HG03442 (cell line): ENCODE measurements at regions not wholly inside any gene's neighbourhood (a gene's known extent, or its start where the extent isn't known, plus 50 kb on each side); places are given as distances from the start of the nearest gene placed in this dataset.
"Not testable (repeated sequence)": the region's sequence is repeated elsewhere in the genome, so short reads cannot be mapped to it uniquely, and the experiment has no call there.

Experiments used
- ATAC-seq: cut with Tn5 transposase; IDR thresholded peaks from one replicate; pipeline ENCODE4 v1.9.1; 2021; ENCODE audit warnings: mild to moderate bottlenecking, moderate library complexity; ENCODE audit not compliant: unreplicated experiment

DNA sequence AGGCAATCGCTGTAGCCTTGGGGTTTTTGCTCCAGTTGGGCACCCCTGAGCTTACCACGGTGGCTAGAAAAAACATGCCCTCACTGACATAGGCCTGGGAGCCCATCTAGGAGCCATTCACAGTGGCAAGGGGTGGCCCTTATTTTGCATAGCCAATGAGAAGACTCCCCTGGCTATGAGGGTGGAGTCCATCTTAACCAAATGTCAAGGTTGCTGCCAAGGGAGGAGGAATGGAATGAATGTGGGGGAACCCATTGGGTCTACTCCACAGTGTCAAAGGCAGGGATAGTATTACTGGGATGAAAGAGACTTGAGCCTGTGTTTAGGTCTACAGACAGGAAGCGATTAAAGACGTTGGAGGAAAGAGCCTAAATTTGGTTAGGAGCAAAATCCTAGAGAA lies 295.7 kb upstream of the PLGLB2 start:
- ATAC-seq, result not testable (repeated sequence)

DNA sequence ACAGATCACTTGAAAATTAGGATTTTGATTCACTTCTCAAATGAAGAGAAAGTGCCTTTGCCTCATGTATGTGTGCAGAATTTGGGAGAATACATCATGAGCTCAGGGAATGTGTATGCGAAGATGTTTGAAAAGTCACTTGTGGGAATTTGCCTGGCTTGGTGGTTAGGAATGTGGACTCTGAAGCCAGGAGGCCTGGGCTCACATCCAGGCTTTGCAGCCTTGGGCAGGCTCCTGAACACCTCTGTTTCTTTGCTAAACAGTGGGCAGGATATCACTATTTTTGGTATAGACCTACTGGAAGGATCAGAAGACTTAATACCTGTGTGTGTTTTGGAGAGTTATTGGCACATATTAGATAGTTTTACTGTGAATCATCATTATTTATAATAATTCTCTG lies 295.0 kb upstream of the PLGLB2 start:
- ATAC-seq, result not testable (repeated sequence)

DNA sequence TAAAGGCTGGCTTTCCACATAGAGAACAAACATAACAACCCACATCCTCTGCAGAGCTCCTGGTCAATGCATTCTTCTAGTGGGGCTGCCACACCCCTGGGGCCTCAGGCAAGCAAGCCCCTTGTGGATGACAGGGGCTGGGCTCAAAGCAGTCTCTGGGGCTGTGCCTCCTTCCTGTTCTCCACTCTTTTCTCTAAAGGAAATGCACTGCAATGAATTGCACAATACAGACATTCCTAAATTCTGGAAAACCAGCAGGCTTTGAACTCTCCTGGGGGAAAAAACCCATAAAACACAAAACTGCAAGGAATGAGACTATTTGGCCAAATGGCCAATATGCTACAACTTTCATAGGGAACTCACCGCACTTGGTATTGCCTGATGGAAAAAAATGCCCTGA lies 293.9 kb upstream of the PLGLB2 start:
- not testable (repeated sequence) for ATAC-seq

DNA sequence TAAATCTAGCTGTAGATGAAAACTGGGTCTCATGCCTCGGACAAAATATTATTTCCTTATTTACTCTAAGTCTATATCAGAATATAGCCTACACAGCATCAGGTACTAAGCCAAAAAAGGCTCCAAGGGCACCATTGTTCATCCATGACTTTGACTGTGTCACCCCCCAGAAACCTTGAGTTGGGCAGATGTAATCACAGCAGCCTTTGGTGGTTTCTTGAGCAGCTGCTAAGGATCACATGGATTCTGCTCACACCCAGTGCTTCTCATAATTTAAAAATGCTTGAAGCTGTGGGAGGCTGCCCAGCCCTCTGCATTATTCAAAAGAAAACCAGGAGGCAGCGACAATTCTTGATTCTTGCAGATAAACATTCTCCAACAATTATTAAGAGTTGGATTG lies 293.5 kb upstream of the PLGLB2 start:
- ATAC-seq, result not testable (repeated sequence)

DNA sequence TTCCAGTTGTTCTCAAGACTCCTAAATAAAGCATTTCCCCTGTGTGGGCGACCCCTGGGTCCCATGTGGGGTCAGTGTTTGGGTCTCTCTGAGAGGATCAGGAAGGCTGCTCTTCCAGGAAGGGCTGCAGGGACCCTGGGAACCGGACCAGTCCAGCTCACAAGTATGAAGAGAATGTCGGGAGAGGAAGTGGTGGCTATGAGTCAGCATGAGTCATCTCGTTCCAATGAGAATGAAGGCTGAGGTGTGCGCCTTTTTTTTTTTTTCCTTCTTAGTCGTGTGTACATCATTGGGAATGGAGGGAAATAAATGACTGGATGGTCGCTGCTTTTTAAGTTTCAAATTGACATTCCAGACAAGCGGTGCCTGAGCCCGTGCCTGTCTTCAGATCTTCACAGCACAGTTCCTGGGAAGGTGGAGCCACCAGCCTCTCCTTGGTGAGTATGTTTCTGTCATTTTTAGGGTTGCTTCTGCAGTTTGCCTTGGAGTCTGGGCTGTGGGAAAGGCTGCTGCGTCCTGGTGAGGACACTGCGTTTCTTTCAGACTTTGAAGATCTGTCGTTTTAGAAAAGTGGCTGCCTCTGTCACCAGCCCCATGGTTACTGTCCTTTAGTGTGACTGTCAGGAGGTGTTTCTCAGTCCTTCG lies 292.6 kb upstream of the PLGLB2 start:
- ATAC-seq, result peak; percentile 41

DNA sequence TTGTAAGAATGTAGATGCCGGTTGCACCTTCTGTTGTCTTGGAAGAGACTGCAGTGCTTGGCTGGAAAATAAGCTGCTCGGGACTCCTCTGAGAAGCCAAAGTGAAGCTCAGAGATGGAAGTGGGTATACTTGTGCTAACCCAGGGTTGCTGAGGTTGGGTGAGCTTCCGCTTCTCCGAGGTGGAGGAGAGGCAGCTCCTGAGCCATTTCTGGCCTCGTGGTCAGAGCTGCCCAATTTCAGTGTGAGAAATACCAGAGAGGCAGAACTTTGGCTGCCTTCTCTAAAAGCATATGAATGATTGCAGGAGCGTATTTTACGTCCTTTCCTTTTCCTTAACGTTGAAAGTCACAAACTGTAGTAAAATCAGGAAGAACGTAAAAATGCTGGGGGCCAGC lies 292.0 kb upstream of the PLGLB2 start:
- peak; percentile 34 for ATAC-seq

DNA sequence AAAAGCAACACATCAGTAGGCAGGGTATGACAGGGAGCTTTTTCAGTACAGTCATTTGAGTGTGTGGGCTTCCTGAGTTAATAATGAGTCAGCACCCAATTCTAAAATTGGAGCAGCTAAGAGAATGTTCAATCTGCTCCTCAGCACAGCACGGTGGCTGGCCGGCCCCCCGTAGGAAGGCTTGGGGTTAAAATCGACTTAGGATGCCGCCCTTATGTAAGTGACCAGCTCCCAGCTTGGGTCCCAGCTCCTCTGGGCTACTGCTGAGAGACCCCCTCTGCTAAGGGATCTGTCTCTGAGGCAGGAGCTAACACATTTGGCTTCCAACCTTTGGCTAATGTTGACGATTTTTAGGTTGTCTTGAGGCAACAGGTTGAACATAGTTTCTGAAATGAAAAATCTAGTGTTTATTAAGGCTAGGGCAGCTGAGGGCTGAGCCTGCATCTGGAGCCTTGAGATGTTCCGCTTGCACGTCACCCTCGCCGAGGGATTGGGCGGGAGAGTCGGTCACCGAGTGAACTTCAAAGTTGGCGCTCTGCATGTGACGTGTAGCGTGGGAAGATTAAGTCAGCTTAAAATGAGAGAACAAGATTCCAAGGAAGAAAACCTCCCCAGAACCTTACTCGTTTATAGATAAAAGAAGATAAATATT lies 291.3 kb upstream of the PLGLB2 start:
- ATAC-seq, result peak; percentile 76

DNA sequence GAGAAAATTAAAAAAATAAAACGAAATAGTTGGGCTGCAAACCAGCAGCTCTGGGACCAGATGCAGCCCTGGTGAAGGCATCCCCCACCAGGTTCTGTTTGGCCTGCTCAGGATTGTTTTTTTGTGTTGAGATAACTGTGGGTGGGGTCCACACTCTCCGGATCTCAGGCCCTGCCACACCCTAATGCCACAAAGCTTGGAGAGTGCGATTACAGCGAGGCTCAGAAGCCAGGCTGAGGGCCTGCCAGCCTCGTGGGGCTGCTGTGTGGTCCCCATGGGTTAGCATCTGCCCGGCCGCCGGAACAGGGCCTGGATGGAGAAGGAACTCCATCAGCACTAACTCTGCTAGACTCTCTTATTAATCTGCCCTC lies 290.8 kb upstream of the PLGLB2 start:
- ATAC-seq, result not testable (repeated sequence)

DNA sequence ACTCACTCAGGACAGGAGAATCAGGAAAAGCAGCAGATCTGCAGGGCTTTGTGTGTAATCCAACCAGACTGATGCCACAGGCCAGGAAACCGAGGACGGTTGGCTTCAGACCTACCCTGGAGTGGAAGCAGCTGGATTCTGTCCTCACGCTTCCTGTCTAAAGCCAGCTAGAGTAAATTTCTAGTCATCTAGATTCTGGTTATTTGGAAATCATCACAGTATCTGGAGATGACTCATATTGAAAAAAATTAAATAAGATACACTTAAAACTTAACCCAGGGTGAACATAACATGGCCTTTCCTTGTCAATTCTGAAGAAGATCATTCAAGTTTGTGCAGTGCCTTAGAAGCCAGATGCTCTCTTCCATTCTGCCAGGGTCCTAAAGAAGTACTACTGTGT lies 288.9 kb upstream of the PLGLB2 start:
- ATAC-seq, result not testable (repeated sequence)

DNA sequence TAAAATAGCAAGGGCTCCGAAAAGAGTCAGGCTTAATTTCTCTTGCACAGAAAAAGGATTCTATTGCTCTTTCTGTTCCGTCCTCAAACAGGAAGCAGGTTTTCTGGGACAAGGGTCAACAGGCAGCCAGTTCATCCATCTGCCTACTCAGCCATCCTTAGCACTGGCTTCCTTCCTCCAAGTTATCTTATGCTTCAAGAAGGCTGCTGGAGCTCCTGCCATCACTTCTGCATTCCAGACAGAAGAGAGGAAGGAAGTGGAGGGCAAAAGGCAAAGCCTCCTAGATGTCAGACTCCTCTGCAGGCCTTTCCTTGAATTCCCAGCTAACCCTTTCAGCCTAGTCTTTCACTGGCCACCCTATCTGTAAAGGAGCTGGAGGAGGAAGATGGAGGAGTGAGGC lies 287.8 kb upstream of the PLGLB2 start:
- not testable (repeated sequence) for ATAC-seq

DNA sequence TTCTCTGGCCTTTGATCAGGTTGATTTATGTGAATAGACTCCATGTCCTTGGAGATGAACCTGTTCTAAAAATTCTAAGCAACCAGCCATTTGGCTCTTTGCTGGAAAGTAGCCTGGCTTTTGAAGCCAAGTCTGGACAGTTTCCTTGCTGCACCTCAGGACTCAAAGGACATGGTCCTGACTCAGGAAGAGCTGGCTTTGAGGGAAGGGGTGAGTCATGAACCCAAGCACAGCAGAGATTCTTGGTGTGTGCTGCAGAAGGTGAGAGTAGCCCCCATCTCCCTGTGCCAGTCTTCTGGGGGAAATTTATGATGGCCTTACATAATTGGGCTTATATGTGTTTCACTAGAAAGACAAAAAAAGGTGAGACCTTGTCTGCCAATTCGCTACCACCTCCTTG lies 287.2 kb upstream of the PLGLB2 start:
- ATAC-seq, result not testable (repeated sequence)

DNA sequence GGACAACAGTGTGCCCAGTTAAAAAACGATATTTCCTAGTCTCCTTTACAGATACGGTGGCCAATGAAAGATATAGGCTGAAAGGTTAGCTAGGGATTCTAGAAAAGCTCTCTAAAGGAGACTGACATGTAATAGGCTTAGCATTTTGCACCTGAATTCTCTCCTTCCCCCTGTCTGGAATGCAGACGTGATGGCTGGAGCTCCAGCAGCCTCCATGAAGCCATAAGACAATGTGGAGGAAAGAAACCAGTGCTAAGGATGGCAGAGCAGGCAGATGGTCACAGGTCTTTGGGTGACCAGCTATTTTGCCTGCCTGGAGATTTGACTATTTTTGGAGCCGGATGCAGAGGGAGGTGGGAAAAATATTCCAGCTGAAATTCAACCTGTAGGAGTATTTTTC lies 286.2 kb upstream of the PLGLB2 start:
- ATAC-seq, result not testable (repeated sequence)

DNA sequence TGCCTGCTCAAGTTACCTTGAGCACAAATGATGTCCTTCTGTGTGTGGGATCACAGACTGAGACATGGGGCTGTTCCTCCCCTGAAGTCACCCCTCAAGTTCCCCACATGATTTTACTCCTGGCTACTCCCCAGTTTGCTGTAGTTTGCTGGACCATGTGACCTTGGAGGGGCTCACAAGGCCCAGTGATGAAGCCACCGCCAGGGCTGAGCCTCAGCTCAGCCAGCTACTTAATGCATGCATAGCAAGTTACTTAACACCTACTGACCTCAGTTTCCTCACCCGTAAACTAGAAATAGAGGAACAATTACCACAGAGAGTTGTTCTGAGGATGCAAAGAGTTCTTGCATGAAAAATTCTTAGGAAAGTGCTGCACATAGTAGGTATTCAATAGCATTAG lies 283.7 kb upstream of the PLGLB2 start:
- not testable (repeated sequence) for ATAC-seq

DNA sequence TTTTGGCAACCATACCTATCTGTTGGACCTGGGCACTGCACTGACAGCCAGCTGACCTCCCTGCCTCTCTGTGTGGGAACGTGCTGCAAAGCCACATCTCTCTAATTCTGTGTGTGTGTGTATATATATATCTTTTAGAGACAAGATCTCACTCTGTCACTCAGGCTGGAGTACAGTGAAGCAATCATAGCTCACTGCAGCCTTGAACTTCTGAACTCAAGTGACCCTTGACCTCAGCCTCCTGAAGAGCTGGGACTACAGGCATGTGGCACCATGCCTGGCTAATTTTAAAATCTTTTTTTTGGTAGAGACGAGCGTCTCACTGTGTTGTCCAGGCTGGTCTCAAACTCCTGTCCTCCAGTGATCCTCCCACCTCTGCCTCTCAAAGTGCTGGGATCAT lies 282.2 kb upstream of the PLGLB2 start:
- ATAC-seq, result not testable (repeated sequence)

DNA sequence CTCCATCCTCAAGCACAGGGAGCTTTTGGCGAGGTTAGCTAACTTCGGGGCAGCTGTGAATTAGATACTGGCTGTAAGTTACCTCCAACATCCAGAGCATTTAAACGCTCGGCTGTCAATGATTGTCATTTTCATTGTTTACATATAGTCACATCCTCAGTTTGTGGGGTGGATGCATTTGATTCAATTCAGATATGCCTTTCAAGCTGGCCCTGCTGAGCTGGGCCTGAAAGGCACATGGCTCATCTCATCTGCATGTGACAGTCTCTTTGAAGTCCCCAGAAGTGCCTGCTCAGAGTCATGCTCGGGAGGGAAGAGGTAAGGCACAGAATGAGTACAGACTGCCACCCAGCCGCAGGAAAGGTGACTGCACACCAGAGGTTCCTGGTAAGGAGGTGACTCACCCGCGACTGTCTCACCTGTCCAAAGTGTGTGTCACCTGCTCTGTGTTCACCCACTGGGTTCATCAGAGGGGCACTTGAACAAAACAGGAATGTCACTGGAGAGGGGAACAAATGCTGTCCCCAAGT lies 281.2 kb upstream of the PLGLB2 start:
- peak; percentile 66 for ATAC-seq

DNA sequence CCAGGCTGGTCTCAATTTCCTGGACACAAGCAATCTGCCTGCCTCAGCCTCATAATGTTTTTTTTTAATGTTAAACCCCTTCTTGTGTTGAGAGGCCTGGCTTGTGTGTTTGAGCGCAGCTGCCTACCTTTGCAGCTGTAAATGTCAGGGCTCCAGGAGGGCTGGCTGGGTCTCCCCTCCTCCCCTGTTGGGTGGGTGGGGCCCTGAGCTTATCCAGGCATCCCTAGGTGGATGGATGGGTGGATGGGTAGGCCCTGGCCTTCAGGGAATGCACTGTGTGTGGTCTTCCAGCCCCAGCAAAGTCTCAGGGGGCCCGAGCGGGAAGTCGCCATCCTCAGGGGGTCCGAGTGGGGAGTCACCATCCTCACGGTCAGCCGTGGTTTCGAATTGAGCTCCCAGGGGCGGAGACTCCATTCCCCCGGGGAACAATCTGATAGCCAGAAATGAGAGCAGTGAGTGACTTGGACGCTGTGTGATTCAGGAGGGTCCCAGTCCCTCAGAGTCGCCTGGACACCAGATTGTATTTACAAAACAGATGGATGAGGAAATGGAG lies 279.4 kb upstream of the PLGLB2 start:
- ATAC-seq, result not testable (repeated sequence)

DNA sequence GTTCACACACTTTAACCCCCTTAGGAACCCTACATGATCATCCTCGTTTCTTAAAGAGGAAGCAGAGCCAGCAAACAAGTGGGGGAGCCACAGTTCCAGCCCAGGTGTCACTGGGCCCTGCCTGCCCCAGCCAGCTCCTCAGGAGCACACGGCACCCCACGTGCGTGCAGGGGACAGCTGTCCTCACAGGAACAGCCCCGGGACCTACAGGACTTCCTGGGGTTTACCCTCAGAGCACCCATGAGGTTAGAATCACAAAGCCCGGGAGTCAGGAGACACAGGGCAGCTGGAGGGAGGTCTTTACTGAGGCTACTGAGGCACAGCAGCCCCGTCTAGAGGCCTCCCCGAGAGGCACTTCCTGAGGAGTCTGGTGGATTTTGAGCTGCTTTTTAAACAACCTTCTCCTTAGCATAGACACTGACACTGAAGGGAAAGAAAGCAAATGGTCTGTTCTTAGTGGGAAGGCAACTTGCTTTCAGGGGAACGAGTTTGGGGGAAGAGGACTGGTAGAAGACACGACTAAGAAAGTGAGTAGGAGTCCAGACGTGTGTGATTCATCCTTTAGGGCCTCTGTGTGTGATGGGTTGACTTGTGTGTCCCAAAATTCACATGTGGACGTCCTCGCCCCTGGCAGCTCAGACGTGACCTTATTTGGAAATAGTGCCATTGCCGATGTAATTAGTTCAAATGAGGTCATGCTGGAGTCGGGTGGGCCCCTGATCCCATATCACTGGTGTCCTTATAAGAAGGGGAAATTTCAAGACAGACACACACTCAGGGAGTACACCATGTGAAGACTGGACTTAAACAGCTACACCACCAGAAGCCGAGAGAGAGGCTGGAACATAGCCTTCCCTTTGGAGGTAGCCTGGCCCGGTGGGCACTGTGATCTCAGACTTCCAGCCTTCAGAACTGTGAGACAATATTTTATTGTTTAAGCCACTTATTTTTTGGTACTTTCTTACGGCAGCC lies 278.4 kb upstream of the PLGLB2 start:
- ATAC-seq, result not testable (repeated sequence)

DNA sequence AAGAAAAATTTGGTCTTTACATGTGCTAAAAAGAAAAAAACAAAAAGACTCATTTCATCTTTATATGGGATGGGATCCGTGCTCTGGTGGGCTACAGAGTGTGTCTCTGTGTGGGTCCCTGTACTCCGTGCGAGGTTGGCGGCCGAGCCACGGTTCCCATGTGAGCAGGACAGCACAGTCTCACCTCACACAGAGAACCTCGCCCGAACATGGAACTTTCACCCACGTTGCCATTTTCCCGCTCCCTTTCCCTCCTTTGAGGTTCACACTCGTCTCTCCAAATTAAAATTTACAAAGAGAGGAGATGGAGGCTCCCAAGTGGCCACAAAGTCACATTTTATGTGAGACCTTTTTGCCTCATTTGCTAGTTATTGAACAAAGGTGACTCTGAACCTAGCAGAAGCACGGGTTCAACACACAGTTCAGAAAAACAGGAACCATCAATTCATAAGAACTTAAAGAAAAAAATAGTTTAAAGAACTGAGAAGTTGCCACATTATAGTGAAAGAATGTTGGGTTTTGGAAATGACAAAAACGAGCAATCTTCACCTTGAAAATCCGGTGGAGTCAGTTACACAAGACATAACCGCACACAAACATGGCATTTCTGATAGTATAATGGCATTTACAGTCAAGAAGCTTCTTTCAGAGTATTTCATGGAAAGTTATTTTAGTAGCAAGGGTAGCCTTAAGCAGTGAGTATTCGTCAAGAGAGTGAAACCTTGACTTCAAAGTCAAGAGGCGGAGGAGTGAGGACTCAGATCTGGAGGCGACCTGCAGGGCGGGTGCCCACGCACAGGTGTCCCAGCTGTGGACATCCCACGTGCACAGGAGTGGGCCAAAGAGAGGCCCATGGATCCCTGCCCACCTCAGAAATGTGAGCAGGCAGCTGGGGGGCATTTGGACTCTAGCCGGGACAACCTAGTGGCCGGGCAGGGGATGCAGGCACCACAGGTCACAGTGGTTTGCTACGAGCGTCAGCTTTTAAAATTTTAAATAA lies 277.2 kb upstream of the PLGLB2 start:
- ATAC-seq, result peak; percentile 38

DNA sequence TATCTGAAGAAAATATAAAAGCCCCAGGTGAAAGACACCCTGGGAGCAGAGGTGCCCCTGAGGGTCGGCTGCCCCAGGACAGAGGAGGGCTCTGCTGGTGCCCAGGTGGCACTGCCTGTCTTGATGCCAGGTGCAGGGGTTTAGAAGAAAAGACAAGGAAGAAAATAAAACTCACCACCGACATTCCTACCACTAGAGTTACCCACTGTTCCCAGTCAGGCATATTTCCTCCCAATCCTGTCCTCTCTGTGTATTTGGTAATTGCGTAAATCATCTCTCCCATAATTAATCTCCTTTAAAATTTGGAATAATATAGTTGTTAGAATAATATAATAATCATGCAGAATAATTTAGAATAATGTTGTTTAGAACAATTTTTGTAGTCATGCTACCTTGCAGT lies 276.4 kb upstream of the PLGLB2 start:
- ATAC-seq, result not testable (repeated sequence)
